ENCODE measurements at regions not wholly inside any gene's neighbourhood (a gene's known extent, or its start where the extent isn't known, plus 50 kb on each side); places are given as distances from the start of the nearest gene placed in this dataset.

DNA sequence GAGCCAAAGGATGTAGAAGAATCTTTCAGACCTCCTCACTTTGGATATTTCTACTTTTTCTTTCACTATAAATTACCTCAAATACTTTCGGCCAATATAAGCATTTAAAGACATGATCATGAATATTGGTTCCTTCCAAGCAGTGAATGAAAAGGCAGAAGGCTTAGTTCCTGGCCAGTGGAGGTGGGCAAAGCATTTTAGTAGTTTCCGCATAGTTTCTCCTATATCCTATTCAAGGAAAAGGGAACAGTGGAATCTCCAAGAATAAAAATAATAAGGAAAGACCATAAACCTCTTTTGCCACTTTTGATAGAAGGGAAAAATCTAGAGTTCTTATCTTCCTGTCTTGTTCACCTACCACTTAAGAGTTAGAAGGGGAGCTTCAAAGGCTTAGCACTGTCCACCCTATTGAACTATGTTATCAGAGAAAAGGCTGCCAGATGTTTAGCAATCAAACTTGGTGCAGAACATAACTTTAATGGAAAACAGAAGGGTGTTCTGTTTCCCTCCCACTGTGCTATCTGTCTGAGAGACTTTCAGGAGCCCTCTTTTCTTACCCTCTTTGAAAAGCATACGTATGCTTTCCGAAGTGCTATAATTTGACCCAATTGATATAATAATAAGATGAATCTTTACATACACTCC is 155.6 kb upstream of the DPH6 start:
- no peak for DNase-seq (ENCODE audit: low read depth)
- TF ChIP-seq, protein P1, sequence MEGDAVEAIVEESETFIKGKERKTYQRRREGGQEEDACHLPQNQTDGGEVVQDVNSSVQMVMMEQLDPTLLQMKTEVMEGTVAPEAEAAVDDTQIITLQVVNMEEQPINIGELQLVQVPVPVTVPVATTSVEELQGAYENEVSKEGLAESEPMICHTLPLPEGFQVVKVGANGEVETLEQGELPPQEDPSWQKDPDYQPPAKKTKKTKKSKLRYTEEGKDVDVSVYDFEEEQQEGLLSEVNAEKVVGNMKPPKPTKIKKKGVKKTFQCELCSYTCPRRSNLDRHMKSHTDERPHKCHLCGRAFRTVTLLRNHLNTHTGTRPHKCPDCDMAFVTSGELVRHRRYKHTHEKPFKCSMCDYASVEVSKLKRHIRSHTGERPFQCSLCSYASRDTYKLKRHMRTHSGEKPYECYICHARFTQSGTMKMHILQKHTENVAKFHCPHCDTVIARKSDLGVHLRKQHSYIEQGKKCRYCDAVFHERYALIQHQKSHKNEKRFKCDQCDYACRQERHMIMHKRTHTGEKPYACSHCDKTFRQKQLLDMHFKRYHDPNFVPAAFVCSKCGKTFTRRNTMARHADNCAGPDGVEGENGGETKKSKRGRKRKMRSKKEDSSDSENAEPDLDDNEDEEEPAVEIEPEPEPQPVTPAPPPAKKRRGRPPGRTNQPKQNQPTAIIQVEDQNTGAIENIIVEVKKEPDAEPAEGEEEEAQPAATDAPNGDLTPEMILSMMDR (IDR thresholded peaks at IDR 0.05; ENCODE audit: low read depth, low read length, missing control alignments): no peak
- in situ Hi-C loops (cut with HindIII; ENCODE audit: low sequenced_read_pairs): no loop called here
- no peak overlapping the region for H3K4me3 ChIP-seq (ENCODE audit: low read depth, low read length)

DNA sequence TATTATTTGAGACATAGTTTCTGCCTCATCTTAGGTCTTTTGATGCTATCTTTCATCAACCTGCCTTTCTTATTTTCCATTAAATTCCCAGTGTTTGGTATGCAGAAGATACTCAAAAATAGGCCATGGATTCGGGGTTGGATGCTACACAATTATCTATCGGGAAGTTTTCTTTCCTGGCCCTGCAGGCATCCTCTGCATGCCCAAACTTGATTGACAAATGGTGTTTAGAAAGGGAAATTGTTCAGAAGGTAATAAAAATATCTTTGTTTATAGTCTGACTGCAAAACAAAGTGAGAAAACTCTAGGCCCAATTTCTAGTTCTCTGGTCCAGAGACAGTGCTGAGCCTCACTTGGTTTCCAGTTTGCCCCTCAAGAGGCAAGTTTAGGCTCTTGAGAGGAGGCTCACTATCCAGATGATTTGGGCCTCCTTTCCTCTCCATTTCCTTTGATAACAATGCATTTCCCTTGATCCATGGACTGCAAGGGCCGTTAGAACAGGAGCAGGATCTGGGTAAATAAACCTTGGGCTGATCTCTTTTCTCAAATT is 157.1 kb upstream of the DPH6 start:
- TF ChIP-seq, protein P1 (IDR thresholded peaks at IDR 0.05; ENCODE audit: low read depth, low read length, missing control alignments): no peak
- no peak overlapping the region for H3K4me3 ChIP-seq (ENCODE audit: low read depth, low read length)
- DNase-seq (ENCODE audit: low read depth): no peak
- in situ Hi-C loops (cut with HindIII; ENCODE audit: low sequenced_read_pairs): no loop called here

GRCh38 chr15:35705030-35705883 is 159.3 kb upstream of the DPH6 start:
- DNase-seq (ENCODE audit: low read depth): no peak
- TF ChIP-seq, protein P1 (IDR thresholded peaks at IDR 0.05; ENCODE audit: low read depth, low read length, missing control alignments): no peak
- in situ Hi-C loops (cut with HindIII; ENCODE audit: low sequenced_read_pairs): no loop called here
- H3K4me3 ChIP-seq (ENCODE audit: low read depth, low read length): no peak overlapping the region

DNA sequence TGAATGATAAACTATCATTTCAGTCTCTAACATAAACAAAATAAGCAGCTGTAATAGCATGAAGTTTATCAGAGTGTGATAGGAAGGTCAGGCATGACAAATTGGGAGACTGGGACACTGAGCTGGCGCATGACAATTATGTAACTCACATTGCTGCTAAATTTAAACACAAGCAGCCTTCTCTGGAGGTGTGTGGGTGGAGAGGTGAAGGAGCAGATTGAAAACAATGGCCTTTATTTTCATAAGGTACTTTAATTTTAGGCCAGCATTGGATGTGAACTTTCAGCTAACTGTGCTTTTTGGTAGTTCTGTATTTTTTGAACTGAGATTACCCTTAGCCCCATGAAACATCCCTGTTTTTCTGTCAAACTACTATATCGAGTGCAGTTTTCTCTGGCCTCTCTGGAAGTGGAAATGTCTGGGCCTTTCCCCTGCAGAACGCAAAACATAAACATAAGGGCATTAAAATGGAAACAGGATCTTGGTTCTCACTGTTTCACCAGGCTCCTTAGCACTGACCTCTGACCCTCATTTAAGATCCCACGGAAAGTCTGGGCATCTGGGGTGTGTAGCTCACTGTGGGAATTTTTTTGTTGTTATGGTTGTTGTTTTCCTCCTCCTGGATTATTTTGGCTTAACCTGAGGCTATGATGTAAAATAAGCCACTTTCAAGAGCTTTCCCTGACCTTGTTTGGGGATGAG is 160.1 kb upstream of the DPH6 start:
- H3K4me3 ChIP-seq (ENCODE audit: low read depth, low read length): no peak overlapping the region
- TF ChIP-seq, protein P1 (IDR thresholded peaks at IDR 0.05; ENCODE audit: low read depth, low read length, missing control alignments): no peak
- in situ Hi-C loops (cut with HindIII; ENCODE audit: low sequenced_read_pairs): no loop called here
- no peak for DNase-seq (ENCODE audit: low read depth)

DNA sequence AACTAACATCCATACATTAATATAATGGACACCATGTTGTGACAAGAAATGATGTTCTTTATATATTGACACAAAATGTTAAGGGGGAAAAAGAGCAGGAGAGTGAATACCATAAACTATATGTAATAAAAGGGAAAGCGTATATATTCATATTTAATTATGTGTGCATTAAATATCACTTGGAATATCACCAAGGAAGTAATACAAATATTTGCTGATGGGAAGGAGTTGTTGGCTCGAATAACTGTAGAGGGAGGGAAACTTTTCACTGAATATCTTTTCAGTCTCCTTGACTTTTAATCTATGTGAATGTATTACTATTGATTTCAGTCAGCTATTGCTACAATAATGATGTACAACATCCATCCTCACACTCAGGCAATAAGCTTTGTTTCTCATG is 167.0 kb upstream of the DPH6 start:
- H3K4me3 ChIP-seq (ENCODE audit: low read depth, low read length): no peak overlapping the region
- in situ Hi-C loops (cut with HindIII; ENCODE audit: low sequenced_read_pairs): no loop called here
- DNase-seq (ENCODE audit: low read depth): no peak
- TF ChIP-seq, protein P1 (IDR thresholded peaks at IDR 0.05; ENCODE audit: low read depth, low read length, missing control alignments): no peak

GRCh38 chr15:35713733-35714132 is 167.8 kb upstream of the DPH6 start:
- in situ Hi-C loops (cut with HindIII; ENCODE audit: low sequenced_read_pairs): no loop called here
- H3K4me3 ChIP-seq (ENCODE audit: low read depth, low read length): no peak overlapping the region
- TF ChIP-seq, protein P1 (IDR thresholded peaks at IDR 0.05; ENCODE audit: low read depth, low read length, missing control alignments): no peak
- DNase-seq (ENCODE audit: low read depth): no peak
